A673 (cell line): ENCODE measurements at regions not wholly inside any gene's neighbourhood (a gene's known extent, or its start where the extent isn't known, plus 50 kb on each side); places are given as distances from the start of the nearest gene placed in this dataset.

ENCODE experiments used
- EZH2 ChIP-seq: fragments of 200-600 bp; sonication (generic); IDR thresholded peaks from 2 replicates; pipeline ENCODE4 v1.6.1; 2017; ENCODE audit warnings: borderline replicate concordance, low read depth, mild to moderate bottlenecking, mixed read lengths, antibody characterized with exemption, low read length; ENCODE audit not compliant: poor library complexity, severe bottlenecking
- TF ChIP-seq, protein P1 (sequence below): fragments of 300-800, 200-600 bp; sonication (generic); conservative IDR thresholded peaks from 2 replicates; pipeline ENCODE4 v1.5.1; 2017; ENCODE audit warnings: low read depth, mild to moderate bottlenecking, antibody characterized with exemption, low read length, moderate library complexity, mixed read lengths

DNA sequence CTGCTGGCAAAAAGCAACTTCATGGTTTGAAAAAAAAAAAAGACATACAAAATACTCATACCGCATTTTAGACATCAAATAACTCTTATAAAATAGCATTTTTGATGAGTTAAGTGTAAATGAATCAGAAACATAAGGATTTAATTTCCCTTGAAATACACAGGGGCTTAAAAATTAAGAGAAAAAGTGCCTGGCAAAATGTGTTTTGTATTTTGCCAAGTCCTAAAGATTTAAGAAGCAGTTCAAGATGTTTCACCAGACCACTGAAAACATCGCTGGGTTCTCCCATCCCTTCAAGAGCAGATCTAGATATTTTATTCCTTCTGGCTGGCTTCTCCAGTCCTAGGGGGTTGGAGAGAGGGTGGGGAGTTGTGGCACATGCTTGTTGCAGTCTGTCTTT is 396.4 kb downstream of the INHBA start:
- TF ChIP-seq, protein P1, sequence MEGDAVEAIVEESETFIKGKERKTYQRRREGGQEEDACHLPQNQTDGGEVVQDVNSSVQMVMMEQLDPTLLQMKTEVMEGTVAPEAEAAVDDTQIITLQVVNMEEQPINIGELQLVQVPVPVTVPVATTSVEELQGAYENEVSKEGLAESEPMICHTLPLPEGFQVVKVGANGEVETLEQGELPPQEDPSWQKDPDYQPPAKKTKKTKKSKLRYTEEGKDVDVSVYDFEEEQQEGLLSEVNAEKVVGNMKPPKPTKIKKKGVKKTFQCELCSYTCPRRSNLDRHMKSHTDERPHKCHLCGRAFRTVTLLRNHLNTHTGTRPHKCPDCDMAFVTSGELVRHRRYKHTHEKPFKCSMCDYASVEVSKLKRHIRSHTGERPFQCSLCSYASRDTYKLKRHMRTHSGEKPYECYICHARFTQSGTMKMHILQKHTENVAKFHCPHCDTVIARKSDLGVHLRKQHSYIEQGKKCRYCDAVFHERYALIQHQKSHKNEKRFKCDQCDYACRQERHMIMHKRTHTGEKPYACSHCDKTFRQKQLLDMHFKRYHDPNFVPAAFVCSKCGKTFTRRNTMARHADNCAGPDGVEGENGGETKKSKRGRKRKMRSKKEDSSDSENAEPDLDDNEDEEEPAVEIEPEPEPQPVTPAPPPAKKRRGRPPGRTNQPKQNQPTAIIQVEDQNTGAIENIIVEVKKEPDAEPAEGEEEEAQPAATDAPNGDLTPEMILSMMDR, result no peak
- no peak for TF ChIP-seq EZH2
